OCI-LY7 (cell line): ENCODE measurements at regions not wholly inside any gene's neighbourhood (a gene's known extent, or its start where the extent isn't known, plus 50 kb on each side); places are given as distances from the start of the nearest gene placed in this dataset.

Experiments
- BruUV-seq: library from RNA; stranded (reverse); fragments of 400-500 nt; replicated peaks from 2 replicates; lab custom pipeline; 2021; lab: Mats Ljungman, UMichigan
- CTCF ChIA-PET: fragments of 300-600 bp; sonication (Branson Sonifier 250); formaldehyde crosslinking; loops from one replicate; lab custom pipeline; 2022; ENCODE audit warnings: antibody characterized with exemption; ENCODE audit not compliant: unreplicated experiment; lab: Charles Lee
- POLR2A ChIA-PET: fragments of 300-600 bp; sonication (Branson Sonifier 250); formaldehyde crosslinking; loops from one replicate; lab custom pipeline; 2022; ENCODE audit warnings: antibody characterized with exemption; lab: Charles Lee
- DNase-seq: peaks from one replicate; pipeline ENCODE4 v3.0.0-alpha.2; 2015; ENCODE audit warnings: low spot score
- H2AFZ ChIP-seq: fragments of 200-600 bp; sonication (generic), shearing (Covaris generic); 2 replicates; pipeline ENCODE4 v1.6.1; 2014; ENCODE audit warnings: mild to moderate bottlenecking, antibody characterized with exemption, low read length, moderate library complexity
- H3K27ac ChIP-seq: fragments of 200-600 bp; sonication (generic); 2 replicates; pipeline ENCODE4 v1.5.1; 2014; ENCODE audit warnings: mixed run types, low read depth, mild to moderate bottlenecking, moderate library complexity, low read length, inconsistent platforms; ENCODE audit not compliant: poor library complexity, severe bottlenecking
- H3K36me3 ChIP-seq: fragments of 200-600 bp; sonication (generic); 2 replicates; pipeline ENCODE4 v1.6.1; 2014; ENCODE audit warnings: mild to moderate bottlenecking, antibody characterized with exemption, low read length, moderate library complexity, mixed read lengths; ENCODE audit not compliant: insufficient read depth
- H3K4me1 ChIP-seq: fragments of 200-600 bp; sonication (generic); 2 replicates; pipeline ENCODE4 v1.5.1; 2014; ENCODE audit warnings: mild to moderate bottlenecking, low read length; ENCODE audit not compliant: insufficient read depth, poor library complexity, severe bottlenecking
- H3K4me2 ChIP-seq: fragments of 200-600 bp; sonication (generic); 2 replicates; pipeline ENCODE4 v1.6.1; 2014; ENCODE audit warnings: mild to moderate bottlenecking, low read length
- H3K4me3 ChIP-seq: fragments of 200-600 bp; sonication (generic); 2 replicates; pipeline ENCODE4 v1.5.1; 2014; ENCODE audit warnings: mild to moderate bottlenecking, low read depth, low read length; ENCODE audit not compliant: poor library complexity, severe bottlenecking
- H3K79me2 ChIP-seq: fragments of 200-600 bp; sonication (generic); 2 replicates; pipeline ENCODE4 v1.6.1; 2016; ENCODE audit warnings: low read depth, mild to moderate bottlenecking, low read length, moderate library complexity, mixed read lengths; ENCODE audit not compliant: insufficient read depth
- H3K9me2 ChIP-seq: fragments of 200-600 bp; sonication (generic); 2 replicates; pipeline ENCODE4 v1.6.1; 2016; ENCODE audit warnings: mild to moderate bottlenecking, low read length, mixed read lengths; ENCODE audit not compliant: insufficient read depth
- H3K9me3 ChIP-seq: fragments of 200-600 bp; sonication (generic); 2 replicates; pipeline ENCODE4 v1.6.1; 2014; ENCODE audit warnings: mild to moderate bottlenecking, mixed run types, low read length, mixed read lengths
- H4K20me1 ChIP-seq: fragments of 200-600 bp; sonication (generic); 2 replicates; pipeline ENCODE4 v1.6.1; 2014; ENCODE audit warnings: mild to moderate bottlenecking, antibody characterized with exemption, low read length, moderate library complexity, mixed read lengths; ENCODE audit not compliant: insufficient read depth
- CTCF ChIP-seq: fragments of 200-600 bp; sonication (generic); conservative IDR thresholded peaks from 2 replicates; pipeline ENCODE4 v1.5.1; 2014; ENCODE audit warnings: mild to moderate bottlenecking, antibody characterized with exemption, low read length, moderate library complexity, mixed read lengths
- EZH2phosphoT487 ChIP-seq: fragments of 200-600 bp; sonication (generic); IDR thresholded peaks from 2 replicates; pipeline ENCODE4 v1.6.1; 2018; ENCODE audit warnings: low read depth, borderline replicate concordance, mild to moderate bottlenecking, mixed run types, antibody characterized with exemption, low read length, moderate library complexity, mixed read lengths
- intact Hi-C: fragments of 100-400 bp; cut with micrococcal nuclease; formaldehyde crosslinking; loops from one replicate; pipeline ENCODE4 v1.10.0; 2022; ENCODE audit not compliant: unreplicated experiment

GRCh38 chr4:19544446-19545125, 707.1 kb upstream of the SLIT2 start:
- Histone ChIP-seq H3K27ac (no peak overlapping the region), H3K79me2 (no peaks in the 10 kb centered on the region), H3K4me3 (no peak overlapping the region), H3K4me2 (no peak overlapping the region), H4K20me1 (no peaks in the 10 kb centered on the region), H2AFZ (peak overlapping the region; percentile 64; the same call in 1 of the 2 replicates), H3K9me2 (no peaks in the 10 kb centered on the region), H3K4me1 (peaks cover 33% of the 10 kb centered on the region), H3K36me3 (no peaks in the 10 kb centered on the region), H3K9me3 (no peaks in the 10 kb centered on the region)
- TF ChIP-seq CTCF (no peak), EZH2phosphoT487 (no peak)
- ChIA-PET CTCF (interaction anchor here (1.0 kb wide), 1 partner anchor 27 kb away, joined by 3 read pairs; no protein-coding TSS in a partner anchor), POLR2A (interaction anchor here (0.6 to 1.3 kb wide), 4 partner anchors 12 to 570 kb away, joined by 3 to 4 read pairs (median 4); no protein-coding TSS in a partner anchor)
- intact Hi-C loops: no loop called here
- no TSS peak for BruUV-seq
- no peak for DNase-seq

- ChIA-PET CTCF (no interaction called here), POLR2A (no interaction called here)
- Histone ChIP-seq H3K9me2 (no peaks in the 10 kb centered on the region), H3K36me3 (no peaks in the 10 kb centered on the region), H2AFZ (peak overlapping the region; percentile 52; the same call in 1 of the 2 replicates), H3K79me2 (no peaks in the 10 kb centered on the region), H3K4me3 (no peak overlapping the region), H3K4me1 (peaks cover 33% of the 10 kb centered on the region), H3K4me2 (peak overlapping the region; percentile 64), H3K9me3 (no peaks in the 10 kb centered on the region), H3K27ac (peak overlapping the region; percentile 50), H4K20me1 (no peaks in the 10 kb centered on the region)
- no peak for TF ChIP-seq EZH2phosphoT487
- no TSS peak for BruUV-seq
- DNase-seq: peak; percentile 64
- intact Hi-C loops: no loop called here
These were observed 710.7 kb upstream of the SLIT2 start for GRCh38 chr4:19540859-19541540.

GRCh38 chr4:19539201-19539600, 712.5 kb upstream of the SLIT2 start:
- no TSS peak for BruUV-seq
- intact Hi-C loops: no loop called here
- TF ChIP-seq CTCF: no peak
- no peak for TF ChIP-seq EZH2phosphoT487

More at GRCh38 chr4:19539201-19539600, 712.5 kb upstream of the SLIT2 start:
- no peaks in the 10 kb centered on the region for H3K36me3 ChIP-seq
- ChIA-PET CTCF (no interaction called here), POLR2A (interaction anchor here (1.0 to 1.8 kb wide), 3 partner anchors 13 to 16 kb away, joined by 3 to 7 read pairs (median 3); no protein-coding TSS in a partner anchor)
- peak overlapping the region; percentile 0; the same call in 1 of the 2 replicates for H2AFZ ChIP-seq
- H3K4me2 ChIP-seq: no peak overlapping the region
- H3K9me3 ChIP-seq: no peaks in the 10 kb centered on the region
- H3K4me3 ChIP-seq: no peak overlapping the region
- no peaks in the 10 kb centered on the region for H3K9me2 ChIP-seq
- no peaks in the 10 kb centered on the region for H4K20me1 ChIP-seq
- H3K79me2 ChIP-seq: no peaks in the 10 kb centered on the region
- DNase-seq: no peak
- no peak overlapping the region for H3K27ac ChIP-seq
- H3K4me1 ChIP-seq: peaks cover 30% of the 10 kb centered on the region
